GM12864 (cell line): ENCODE measurements at regions not wholly inside any gene's neighbourhood (a gene's known extent, or its start where the extent isn't known, plus 50 kb on each side); places are given as distances from the start of the nearest gene placed in this dataset.
"Not testable (repeated sequence)": the region's sequence is repeated elsewhere in the genome, so short reads cannot be mapped to it uniquely, and the experiment has no call there.

Experiments used
- DNase-seq: peaks from one replicate; pipeline ENCODE4 v3.0.0-alpha.2; 2011; ENCODE audit warnings: low read depth
- H3K4me3 ChIP-seq: 2 replicates; pipeline ENCODE4 v1.5.1; 2011; ENCODE audit warnings: mild to moderate bottlenecking, low read depth, low read length, control low read depth
- CTCF ChIP-seq: IDR thresholded peaks from 2 replicates; pipeline ENCODE4 v1.5.1; 2011; ENCODE audit warnings: low read depth, mild to moderate bottlenecking, moderate library complexity, low read length, control low read depth, inconsistent platforms; ENCODE audit errors: missing control alignments

- H3K4me3 ChIP-seq, result no peak overlapping the region
- no peak for TF ChIP-seq CTCF
- no peak for DNase-seq
Observed at GRCh38 chr12:97875064-97875463, 412.5 kb downstream of the RMST start.

GRCh38 chr12:97876780-97877179 lies 414.2 kb downstream of the RMST start:
- DNase-seq, result no peak
- no peak for TF ChIP-seq CTCF
- H3K4me3 ChIP-seq, result no peak overlapping the region

GRCh38 chr12:97877404-97877803 lies 414.8 kb downstream of the RMST start:
- H3K4me3 ChIP-seq, result no peak overlapping the region
- TF ChIP-seq CTCF, result no peak
- no peak for DNase-seq

GRCh38 chr12:97886511-97887176 lies 424.0 kb downstream of the RMST start:
- no peak overlapping the region for H3K4me3 ChIP-seq
- TF ChIP-seq CTCF, result no peak
- no peak for DNase-seq

- not testable (repeated sequence) for DNase-seq, H3K4me3 ChIP-seq
Observed at GRCh38 chr12:97897881-97898280, 435.3 kb downstream of the RMST start.

GRCh38 chr12:97899529-97899928 lies 436.9 kb downstream of the RMST start:
- no peak for TF ChIP-seq CTCF
- H3K4me3 ChIP-seq, result no peak overlapping the region
- DNase-seq, result no peak

GRCh38 chr12:97899956-97900355 lies 437.4 kb downstream of the RMST start:
- DNase-seq, result no peak
- no peak overlapping the region for H3K4me3 ChIP-seq
- TF ChIP-seq CTCF, result no peak
